HCT116 (cell line): ENCODE measurements at regions not wholly inside any gene's neighbourhood (a gene's known extent, or its start where the extent isn't known, plus 50 kb on each side); places are given as distances from the start of the nearest gene placed in this dataset.

Experiments
- ATAC-seq: fragments of 200-7000 bp; cut with Tn5 transposase; 2 replicates; pipeline ENCODE4 v1.9.1; 2020; ENCODE audit warnings: mild to moderate bottlenecking, moderate library complexity
- BruUV-seq: library from RNA; stranded (reverse); fragments of 400-500 nt; replicated peaks from 2 replicates; lab custom pipeline; 2021; lab: Mats Ljungman, UMichigan
- CTCF ChIA-PET: fragments of 300-600 bp; sonication (Branson Sonifier 250); formaldehyde crosslinking; loops from one replicate; lab custom pipeline; 2021; ENCODE audit warnings: antibody characterized with exemption; lab: Charles Lee
- POLR2A ChIA-PET: fragments of 300-600, 350-600 bp; sonication (Branson Sonifier 250); formaldehyde crosslinking; loops from one replicate; lab custom pipeline; 2021; ENCODE audit warnings: antibody characterized with exemption; lab: Charles Lee
- RAD21 ChIA-PET, 2 experiments: fragments of 300-600 bp; sonication (Branson Sonifier 250); formaldehyde crosslinking; loops; one replicate each; lab custom pipeline; 2023; ENCODE audit warnings: low total read pairs in 2 of 2; ENCODE audit not compliant: uncharacterized antibody in 2 of 2, unreplicated experiment in 2 of 2, low non-redundant PET in 1 of 2; lab: Charles Lee
- DNase-seq: peaks from one replicate; pipeline ENCODE4 v3.0.0-alpha.2; 2010; ENCODE audit warnings: low read depth, low spot score
- H2AFZ ChIP-seq: fragments of 200-600 bp; shearing (Covaris generic), sonication (generic); 2 replicates; pipeline ENCODE4 v1.6.1; 2017; ENCODE audit warnings: low read depth, mixed run types, mixed read lengths, antibody characterized with exemption, low read length; ENCODE audit not compliant: poor library complexity, severe bottlenecking
- H3K27ac ChIP-seq: 2 replicates; pipeline ENCODE4 v1.5.1; 2012; ENCODE audit warnings: low read depth, low read length
- H3K27me3 ChIP-seq: fragments of 200-600 bp; sonication (generic); 2 replicates; pipeline ENCODE4 v1.6.1; 2016; ENCODE audit warnings: mixed run types, low read length, mixed read lengths; ENCODE audit not compliant: insufficient read depth
- H3K36me3 ChIP-seq, 2 experiments: fragments of 200-500 bp in 1 of 2; fragments of 200-600 bp in 1 of 2; sonication (Bioruptor generic) in 1 of 2; sonication (generic) in 1 of 2; 2 replicates each; pipeline versions ENCODE4 v1.5.1 to v1.6.1; 2014 to 2016; ENCODE audit warnings: low read length in 2 of 2, inconsistent platforms in 1 of 2, mixed read lengths in 1 of 2, mixed run types in 1 of 2; ENCODE audit not compliant: insufficient read depth in 2 of 2, control insufficient read depth in 1 of 2
- H3K4me1 ChIP-seq, 2 experiments: fragments of 200-600 bp in 1 of 2; sonication (generic) in 1 of 2; 2 replicates each; pipeline versions ENCODE4 v1.5.1 to v1.6.1; 2012 to 2017; ENCODE audit warnings: low read length in 2 of 2, inconsistent platforms in 1 of 2, mild to moderate bottlenecking in 1 of 2, mixed read lengths in 1 of 2, mixed run types in 1 of 2, moderate library complexity in 1 of 2; ENCODE audit not compliant: insufficient read depth in 2 of 2, control insufficient read depth in 1 of 2
- H3K4me2 ChIP-seq: fragments of 200-600 bp; sonication (generic); 2 replicates; pipeline ENCODE4 v1.6.1; 2017; ENCODE audit warnings: mixed run types, low read length, mixed read lengths
- H3K4me3 ChIP-seq, 2 experiments: fragments of 200-600 bp in 1 of 2; sonication (generic) in 1 of 2; replicated peaks in 1 of 2; 2 replicates each; pipeline ENCODE4 v1.5.1; 2011 to 2016; ENCODE audit warnings: low read length in 2 of 2, control low read depth in 1 of 2, low read depth in 1 of 2, mild to moderate bottlenecking in 1 of 2, mixed read lengths in 1 of 2, mixed run types in 1 of 2
- H3K79me2 ChIP-seq: fragments of 200-600 bp; sonication (generic); 2 replicates; pipeline ENCODE4 v1.6.1; 2017; ENCODE audit warnings: mild to moderate bottlenecking, mixed run types, low read length, moderate library complexity, mixed read lengths; ENCODE audit not compliant: insufficient read depth
- H3K9ac ChIP-seq: fragments of 200-600 bp; sonication (generic); 2 replicates; pipeline ENCODE4 v1.6.1; 2016; ENCODE audit warnings: low read length, mixed read lengths
- H3K9me2 ChIP-seq: fragments of 200-600 bp; sonication (generic), shearing (Covaris generic); 2 replicates; pipeline ENCODE4 v1.6.1; 2017; ENCODE audit warnings: mixed run types, mild to moderate bottlenecking, moderate library complexity; ENCODE audit not compliant: insufficient read depth
- H3K9me3 ChIP-seq, 2 experiments: fragments of 200-500 bp in 1 of 2; fragments of 200-600 bp in 1 of 2; sonication (Bioruptor generic) in 1 of 2; sonication (generic) in 1 of 2; 2 replicates each; pipeline ENCODE4 v1.6.1; 2014 to 2017; ENCODE audit warnings: low read length in 2 of 2, mixed read lengths in 2 of 2, inconsistent platforms in 1 of 2, low read depth in 1 of 2, mild to moderate bottlenecking in 1 of 2, mixed run types in 1 of 2, moderate library complexity in 1 of 2; ENCODE audit not compliant: control insufficient read depth in 1 of 2, insufficient read depth in 1 of 2
- H4K20me1 ChIP-seq: fragments of 200-600 bp; sonication (generic), shearing (Covaris generic); 2 replicates; pipeline ENCODE4 v1.6.1; 2017; ENCODE audit warnings: mixed run types, mild to moderate bottlenecking, moderate library complexity; ENCODE audit not compliant: insufficient read depth
- EZH2phosphoT487 ChIP-seq: fragments of 200-600 bp; IDR thresholded peaks from 2 replicates; pipeline ENCODE4 v1.6.1; 2018; ENCODE audit warnings: antibody characterized with exemption, borderline replicate concordance
- FOSL1 ChIP-seq: IDR thresholded peaks from 2 replicates; pipeline ENCODE4 v1.6.1; 2012; ENCODE audit warnings: low read depth
- JUND ChIP-seq: IDR thresholded peaks from 2 replicates; pipeline ENCODE4 v1.6.1; 2012
- POLR2AphosphoS5 ChIP-seq: IDR thresholded peaks from 2 replicates; pipeline ENCODE4 v1.6.1; 2011; ENCODE audit warnings: mild to moderate bottlenecking, low read depth, low read length, moderate library complexity
- RAD21 ChIP-seq: IDR thresholded peaks from 2 replicates; pipeline ENCODE4 v1.6.1; 2012; ENCODE audit warnings: low read depth, mild to moderate bottlenecking
- SP1 ChIP-seq: IDR thresholded peaks from 2 replicates; pipeline ENCODE4 v1.6.1; 2012; ENCODE audit warnings: low read depth
- SRF ChIP-seq: IDR thresholded peaks from 2 replicates; pipeline ENCODE4 v1.6.1; 2012; ENCODE audit warnings: low read depth
- YY1 ChIP-seq: IDR thresholded peaks from 2 replicates; pipeline ENCODE4 v1.6.1; 2011; ENCODE audit warnings: low read length, low read depth, moderate library complexity, mild to moderate bottlenecking; ENCODE audit not compliant: insufficient replicate concordance; ENCODE audit errors: extremely low read depth
- intact Hi-C: fragments of 100-400 bp; cut with micrococcal nuclease; formaldehyde crosslinking; loops from 2 replicates; pipeline ENCODE4 v1.10.0; 2022
- TF ChIP-seq, protein P1 (sequence below): IDR thresholded peaks from 2 replicates; pipeline ENCODE4 v1.6.1; 2011; ENCODE audit warnings: mild to moderate bottlenecking, low read length, moderate library complexity; ENCODE audit not compliant: insufficient replicate concordance; ENCODE audit errors: extremely low read depth
- TF ChIP-seq, protein P2 (sequence below): IDR thresholded peaks from 2 replicates; pipeline ENCODE4 v1.6.1; 2012

DNA sequence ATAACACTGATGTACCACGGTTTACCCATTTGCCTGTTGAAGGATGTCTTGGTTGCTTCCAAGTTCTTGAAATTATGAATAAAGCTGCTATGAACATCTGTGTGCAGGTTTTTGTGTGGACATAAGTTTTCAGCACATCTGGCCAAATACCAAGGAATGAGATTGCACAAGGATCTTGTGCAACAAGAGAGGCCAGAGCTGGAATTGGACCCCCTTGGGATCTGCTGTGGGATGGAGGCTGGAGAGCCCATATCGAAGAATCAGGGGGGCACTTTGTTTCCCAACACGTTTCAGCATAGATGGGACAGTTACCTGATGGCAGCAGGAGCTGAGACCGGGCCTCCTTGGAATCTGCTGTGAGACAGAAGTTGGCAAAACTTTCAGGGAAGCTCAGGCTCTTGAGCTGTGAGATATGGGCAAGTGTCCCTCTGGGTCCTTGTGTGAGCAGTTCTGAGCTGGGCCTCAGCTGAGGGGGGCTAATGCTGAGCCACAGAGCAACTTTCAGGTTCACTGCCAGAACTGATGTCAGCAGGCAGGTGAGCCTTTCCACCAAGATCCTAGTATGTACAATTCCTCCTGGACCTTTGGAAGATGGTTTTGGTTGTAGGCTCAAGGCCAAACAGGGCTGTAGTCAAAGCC lies 115.2 kb upstream of the RAB18 start:
- H3K27ac ChIP-seq: no peak overlapping the region

DNA sequence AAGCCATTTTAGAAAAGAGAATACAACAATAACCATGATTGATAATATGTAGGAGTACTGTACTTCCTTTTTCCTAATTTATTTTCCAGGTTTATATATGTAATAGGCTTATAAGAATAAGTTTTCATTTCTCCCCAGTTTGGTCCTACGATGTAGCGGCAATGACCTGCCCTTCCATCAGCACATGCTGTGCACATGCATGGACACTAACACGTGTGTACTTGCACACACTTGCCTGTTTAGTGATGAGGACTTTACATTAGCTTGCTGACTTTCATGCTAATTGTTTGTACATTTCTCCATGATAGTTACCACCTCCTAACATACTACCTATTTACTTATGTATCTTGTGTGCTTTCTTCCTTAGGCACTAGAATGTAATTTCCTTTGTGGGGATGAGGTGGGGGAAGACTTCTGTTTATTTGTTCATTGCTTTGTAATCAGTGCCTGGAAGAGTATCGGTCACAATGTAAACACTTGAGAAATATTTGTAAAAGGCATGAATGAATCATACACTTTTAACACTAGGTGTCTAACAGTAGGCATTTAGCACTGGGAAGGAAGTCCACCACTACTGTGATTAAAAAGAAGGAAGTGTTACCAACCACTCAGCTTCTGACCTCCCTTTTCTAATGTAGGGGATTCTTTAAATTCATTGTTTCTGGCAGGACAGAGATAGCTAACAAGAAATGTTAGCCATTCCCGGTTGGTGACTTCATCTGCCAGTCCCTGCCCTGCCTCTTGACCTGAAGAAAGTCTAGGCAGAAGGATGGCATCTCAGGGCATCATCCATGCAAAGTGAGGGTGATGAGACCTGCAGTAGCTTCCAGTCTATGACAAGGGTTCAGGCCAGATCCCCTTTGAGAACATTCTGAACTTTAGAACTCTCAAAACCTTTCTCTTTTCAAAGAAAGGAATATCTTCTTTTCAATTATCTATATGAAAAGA lies 120.2 kb upstream of the RAB18 start:
- intact Hi-C loops: no loop called here
- no peak for DNase-seq
- CTCF ChIA-PET: no interaction called here
- H3K4me3 ChIP-seq: no peak overlapping the region
- no peaks in the 10 kb centered on the region for H3K36me3 ChIP-seq
- H3K27ac ChIP-seq: no peak overlapping the region
- POLR2A ChIA-PET: no interaction called here
- no peaks in the 10 kb centered on the region for H3K27me3 ChIP-seq
- ATAC-seq: peak; percentile 60
- no peaks in the 10 kb centered on the region for H4K20me1 ChIP-seq
- H3K4me1 ChIP-seq: peaks cover 5 to 8% of the 10 kb centered on the region in 2 experiments; a peak in 2 of 4 replicates
- no peak overlapping the region for H3K9ac ChIP-seq
- RAD21 ChIA-PET: no interaction called here
- no peaks in the 10 kb centered on the region for H3K9me2 ChIP-seq
- peak overlapping the region; percentile 19; the same call in 1 of the 2 replicates for H3K4me2 ChIP-seq
- no TSS peak for BruUV-seq
- no peaks in the 10 kb centered on the region for H3K79me2 ChIP-seq
- H3K9me3 ChIP-seq: no peaks in the 10 kb centered on the region
- H2AFZ ChIP-seq: peak overlapping the region; percentile 10
- peak; percentile 21; the same call in 1 of the 2 replicates for TF ChIP-seq SP1
- TF ChIP-seq, protein P1, sequence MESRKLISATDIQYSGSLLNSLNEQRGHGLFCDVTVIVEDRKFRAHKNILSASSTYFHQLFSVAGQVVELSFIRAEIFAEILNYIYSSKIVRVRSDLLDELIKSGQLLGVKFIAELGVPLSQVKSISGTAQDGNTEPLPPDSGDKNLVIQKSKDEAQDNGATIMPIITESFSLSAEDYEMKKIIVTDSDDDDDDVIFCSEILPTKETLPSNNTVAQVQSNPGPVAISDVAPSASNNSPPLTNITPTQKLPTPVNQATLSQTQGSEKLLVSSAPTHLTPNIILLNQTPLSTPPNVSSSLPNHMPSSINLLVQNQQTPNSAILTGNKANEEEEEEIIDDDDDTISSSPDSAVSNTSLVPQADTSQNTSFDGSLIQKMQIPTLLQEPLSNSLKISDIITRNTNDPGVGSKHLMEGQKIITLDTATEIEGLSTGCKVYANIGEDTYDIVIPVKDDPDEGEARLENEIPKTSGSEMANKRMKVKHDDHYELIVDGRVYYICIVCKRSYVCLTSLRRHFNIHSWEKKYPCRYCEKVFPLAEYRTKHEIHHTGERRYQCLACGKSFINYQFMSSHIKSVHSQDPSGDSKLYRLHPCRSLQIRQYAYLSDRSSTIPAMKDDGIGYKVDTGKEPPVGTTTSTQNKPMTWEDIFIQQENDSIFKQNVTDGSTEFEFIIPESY: no peak
- peak; percentile 35; the same call in 1 of the 2 replicates for TF ChIP-seq FOSL1
- peak; percentile 35; the same call in 1 of the 2 replicates for TF ChIP-seq JUND

More for the DNA sequence above, 115.2 kb upstream of the RAB18 start:
- H3K4me3 ChIP-seq: no peak overlapping the region
- RAD21 ChIA-PET: no interaction called here
- intact Hi-C loops: no loop called here
- H3K4me2 ChIP-seq: no peak overlapping the region
- ATAC-seq (no peak), DNase-seq (no peak)
- POLR2A ChIA-PET: no interaction called here
- TF ChIP-seq EZH2phosphoT487: no peak
- no peak for TF ChIP-seq RAD21
- TF ChIP-seq, protein P2, sequence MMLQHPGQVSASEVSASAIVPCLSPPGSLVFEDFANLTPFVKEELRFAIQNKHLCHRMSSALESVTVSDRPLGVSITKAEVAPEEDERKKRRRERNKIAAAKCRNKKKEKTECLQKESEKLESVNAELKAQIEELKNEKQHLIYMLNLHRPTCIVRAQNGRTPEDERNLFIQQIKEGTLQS: no peak
- no peak for TF ChIP-seq SRF
- TF ChIP-seq YY1: no peak
- no peak for TF ChIP-seq SP1
- TF ChIP-seq POLR2AphosphoS5: no peak
- H3K9ac ChIP-seq: no peak overlapping the region
- no peaks in the 10 kb centered on the region for H3K36me3 ChIP-seq
- no peaks in the 10 kb centered on the region for H4K20me1 ChIP-seq
- H3K9me2 ChIP-seq: no peaks in the 10 kb centered on the region
- no peaks in the 10 kb centered on the region for H3K27me3 ChIP-seq
- CTCF ChIA-PET: no interaction called here
- H2AFZ ChIP-seq: no peak overlapping the region
- H3K9me3 ChIP-seq: no peaks in the 10 kb centered on the region
- no TSS peak for BruUV-seq
- H3K79me2 ChIP-seq: no peaks in the 10 kb centered on the region
- peaks cover under 1 to 4% of the 10 kb centered on the region in 2 experiments; a peak in 2 of 4 replicates for H3K4me1 ChIP-seq
